Stomach (tissue), 8 donors: ENCODE measurements at regions not wholly inside any gene's neighbourhood (a gene's known extent, or its start where the extent isn't known, plus 50 kb on each side); places are given as distances from the start of the nearest gene placed in this dataset.

Experiments used
- DNase-seq, 2 donors: peaks; one replicate each; pipeline versions ENCODE4 v3.0.0 to v3.0.0-alpha.2; 2013 to 2019
- H3K27ac ChIP-seq, 5 donors: fragments of 200-600 bp in 4 of 5; sonication (generic) in 4 of 5; one replicate each; pipeline ENCODE4 v1.5.1; 2013 to 2019; ENCODE audit warnings: mild to moderate bottlenecking in 1 of 5, moderate library complexity in 1 of 5
- H3K27me3 ChIP-seq, 3 donors: fragments of 200-600 bp; sonication (generic); one replicate each; pipeline ENCODE4 v1.5.1; 2017 to 2019; ENCODE audit warnings: mixed run types in 1 of 3
- H3K36me3 ChIP-seq, 4 donors: fragments of 200-600 bp; sonication (generic); 1 replicate in 3 of 4; 2 replicates in 1 of 4; pipeline ENCODE4 v1.5.1; 2016 to 2019
- H3K4me1 ChIP-seq, 4 donors: fragments of 200-600 bp; sonication (generic); one replicate each; pipeline ENCODE4 v1.5.1; 2016 to 2019
- H3K4me3 ChIP-seq, 4 donors: fragments of 200-600 bp; sonication (generic) in 3 of 4; one replicate each; pipeline ENCODE4 v1.5.1; 2016 to 2019; ENCODE audit warnings: mild to moderate bottlenecking in 1 of 4
- H3K9me3 ChIP-seq, 4 donors: fragments of 200-600 bp; sonication (generic); one replicate each; pipeline ENCODE4 v1.5.1; 2016 to 2019
- CTCF ChIP-seq, 7 experiments: fragments of 450-650 bp in 4 of 7; fragments of 200-600 bp in 3 of 7; sonication (generic) in 3 of 7; IDR thresholded peaks; one replicate each; pipeline ENCODE4 v1.5.1; 2016 to 2019; ENCODE audit warnings: antibody characterized with exemption in 7 of 7, control low read depth in 2 of 7, mild to moderate bottlenecking in 1 of 7
- EP300 ChIP-seq: sonication (generic); formaldehyde crosslinking; IDR thresholded peaks from one replicate; pipeline ENCODE4 v1.6.1; 2017; ENCODE audit warnings: antibody characterized with exemption
- POLR2A ChIP-seq, 4 donors: fragments of 450-650 bp; IDR thresholded peaks; one replicate each; pipeline ENCODE4 v1.6.1; 2016; ENCODE audit warnings: antibody characterized with exemption in 4 of 4, control low read depth in 2 of 4, mild to moderate bottlenecking in 1 of 4, moderate library complexity in 1 of 4
- POLR2AphosphoS5 ChIP-seq, 3 donors: sonication (generic); formaldehyde crosslinking; IDR thresholded peaks; one replicate each; pipeline ENCODE4 v1.6.1; 2016; ENCODE audit warnings: antibody characterized with exemption in 3 of 3
- WGBS, 5 donors: extraction: QIAGEN DNeasy Blood & Tissue Kit in 3 of 5; methylation state at CpG; one replicate each; pipeline versions ENCODE4 v1.1.5 to v1.1.7; 2013 to 2018; 5-methylcytosine and 5-hydroxymethylcytosine counted together
- intact Hi-C: fragments of 100-400 bp; cut with DNase I; formaldehyde crosslinking; loops from one replicate; pipeline ENCODE4 v1.15.1; 2023; ENCODE audit warnings: low total_unique reads
- donor health status: healthy with polysubstance abuse.
- donor health status: Bipolar disorder and iron deficiency.
- donor health status: healthy.

GRCh38 chr3:197366301-197367044 lies 68.1 kb upstream of the DLG1 start:
- DNase-seq, result no peak
- no peaks in the 10 kb centered on the region for H3K36me3 ChIP-seq

GRCh38 chr3:197365586-197365985 lies 67.2 kb upstream of the DLG1 start:
- H3K27me3 ChIP-seq, result no peaks in the 10 kb centered on the region
- no peaks in the 10 kb centered on the region for H3K36me3 ChIP-seq
- no peak for DNase-seq
- H3K4me3 ChIP-seq, result no peak overlapping the region
- peaks cover 0 to 2% (median under 1%) of the 10 kb centered on the region in 4 donors for H3K9me3 ChIP-seq
- TF ChIP-seq CTCF (IDR thresholded peaks at IDR 0.05) (no peak), EP300 (no peak), POLR2AphosphoS5 (IDR thresholded peaks at IDR 0.05) (no peak), POLR2A (IDR thresholded peaks at IDR 0.05) (no peak)
- WGBS, 5 donors, result 84 to 92% (median 90%) methylated on average over 4 of the region's 4 CpGs
- H3K4me1 ChIP-seq, result peaks cover 9 to 26% (median 12%) of the 10 kb centered on the region in 4 donors
- H3K27ac ChIP-seq, result no peak overlapping the region
- intact Hi-C loops, result loop anchor here (10.0 kb wide), 1 partner anchor 61 kb away; no protein-coding TSS in a partner anchor

More at GRCh38 chr3:197366301-197367044, 68.1 kb upstream of the DLG1 start:
- no peak for TF ChIP-seq POLR2AphosphoS5 (IDR thresholded peaks at IDR 0.05)
- TF ChIP-seq POLR2A (IDR thresholded peaks at IDR 0.05), result no peak
- TF ChIP-seq CTCF (IDR thresholded peaks at IDR 0.05), result no peak
- TF ChIP-seq EP300, result no peak
- peaks cover 9 to 29% (median 12%) of the 10 kb centered on the region in 4 donors for H3K4me1 ChIP-seq
- intact Hi-C loops, result loop anchor here (10.0 kb wide), 1 partner anchor 62 kb away; no protein-coding TSS in a partner anchor
- no peaks in the 10 kb centered on the region for H3K27me3 ChIP-seq
- WGBS, 5 donors, result 66 to 82% (median 76%) methylated on average over 12 to 13 of the region's 13 CpGs
- H3K27ac ChIP-seq, result no peak overlapping the region
- H3K4me3 ChIP-seq, result no peak overlapping the region
- H3K9me3 ChIP-seq, result no peaks in the 10 kb centered on the region

- H3K9me3 ChIP-seq, result peaks cover 0 to 10% (median 9%) of the 10 kb centered on the region in 4 donors
- no peak for TF ChIP-seq CTCF (IDR thresholded peaks at IDR 0.05)
- no peak for TF ChIP-seq POLR2AphosphoS5 (IDR thresholded peaks at IDR 0.05)
- no peak for TF ChIP-seq POLR2A (IDR thresholded peaks at IDR 0.05)
- TF ChIP-seq EP300, result no peak
- peak in 1 of 2 donors; percentile 16 for DNase-seq
Measured at GRCh38 chr3:197364410-197365071, 66.1 kb upstream of the DLG1 start.

GRCh38 chr3:197363553-197364409 lies 65.4 kb upstream of the DLG1 start:
- Histone ChIP-seq H3K27ac (no peak overlapping the region), H3K9me3 (peaks cover 0 to 13% (median 9%) of the 10 kb centered on the region in 4 donors), H3K27me3 (no peaks in the 10 kb centered on the region), H3K4me1 (peaks cover 9 to 26% (median 12%) of the 10 kb centered on the region in 4 donors), H3K36me3 (no peaks in the 10 kb centered on the region), H3K4me3 (no peak overlapping the region)
- peak in 1 of 2 donors; percentile 11 for DNase-seq
- intact Hi-C loops, result loop anchor here (10.0 kb wide), 1 partner anchor 59 kb away; no protein-coding TSS in a partner anchor
- TF ChIP-seq CTCF (IDR thresholded peaks at IDR 0.05) (no peak), POLR2A (IDR thresholded peaks at IDR 0.05) (no peak), POLR2AphosphoS5 (IDR thresholded peaks at IDR 0.05) (no peak), EP300 (no peak)
- WGBS, 5 donors, result 82 to 92% (median 87%) methylated on average over 14 of the region's 14 CpGs

More at GRCh38 chr3:197364410-197365071, 66.1 kb upstream of the DLG1 start:
- peaks cover 9 to 26% (median 12%) of the 10 kb centered on the region in 4 donors for H3K4me1 ChIP-seq
- no peaks in the 10 kb centered on the region for H3K27me3 ChIP-seq
- no peak overlapping the region for H3K27ac ChIP-seq
- H3K4me3 ChIP-seq, result no peak overlapping the region
- WGBS, 5 donors, result 70 to 87% (median 80%) methylated on average over 9 of the region's 9 CpGs
- H3K36me3 ChIP-seq, result no peaks in the 10 kb centered on the region
- intact Hi-C loops, result loop anchor here (10.0 kb wide), 1 partner anchor 60 kb away; no protein-coding TSS in a partner anchor
